ENCODE measurements at regions not wholly inside any gene's neighbourhood (a gene's known extent, or its start where the extent isn't known, plus 50 kb on each side); places are given as distances from the start of the nearest gene placed in this dataset.

GRCh38 chr12:111238075-111238734 lies 130.7 kb downstream of the PHETA1 start:
- TF ChIP-seq ARNT (IDR thresholded peaks at IDR 0.05) (no peak), HDGF (IDR thresholded peaks at IDR 0.05; ENCODE audit: borderline replicate concordance) (no peak), PKNOX1 (IDR thresholded peaks at IDR 0.05) (no peak), FOXM1 (IDR thresholded peaks at IDR 0.05; ENCODE audit: borderline replicate concordance) (no peak), TARDBP (IDR thresholded peaks at IDR 0.05) (no peak), NFRKB (IDR thresholded peaks at IDR 0.05) (no peak), FOXA1 (IDR thresholded peaks at IDR 0.05) (no peak), SP1 (IDR thresholded peaks at IDR 0.05) (no peak)
